Activated gamma-delta T cell treated with Interleukin-2 at 50 U/mL for 16 hours (primary cell): ENCODE measurements at regions not wholly inside any gene's neighbourhood (a gene's known extent, or its start where the extent isn't known, plus 50 kb on each side); places are given as distances from the start of the nearest gene placed in this dataset.

ENCODE experiments used
- DNase-seq: peaks from one replicate; pipeline ENCODE4 v3.0.0-alpha.2; 2020

DNA sequence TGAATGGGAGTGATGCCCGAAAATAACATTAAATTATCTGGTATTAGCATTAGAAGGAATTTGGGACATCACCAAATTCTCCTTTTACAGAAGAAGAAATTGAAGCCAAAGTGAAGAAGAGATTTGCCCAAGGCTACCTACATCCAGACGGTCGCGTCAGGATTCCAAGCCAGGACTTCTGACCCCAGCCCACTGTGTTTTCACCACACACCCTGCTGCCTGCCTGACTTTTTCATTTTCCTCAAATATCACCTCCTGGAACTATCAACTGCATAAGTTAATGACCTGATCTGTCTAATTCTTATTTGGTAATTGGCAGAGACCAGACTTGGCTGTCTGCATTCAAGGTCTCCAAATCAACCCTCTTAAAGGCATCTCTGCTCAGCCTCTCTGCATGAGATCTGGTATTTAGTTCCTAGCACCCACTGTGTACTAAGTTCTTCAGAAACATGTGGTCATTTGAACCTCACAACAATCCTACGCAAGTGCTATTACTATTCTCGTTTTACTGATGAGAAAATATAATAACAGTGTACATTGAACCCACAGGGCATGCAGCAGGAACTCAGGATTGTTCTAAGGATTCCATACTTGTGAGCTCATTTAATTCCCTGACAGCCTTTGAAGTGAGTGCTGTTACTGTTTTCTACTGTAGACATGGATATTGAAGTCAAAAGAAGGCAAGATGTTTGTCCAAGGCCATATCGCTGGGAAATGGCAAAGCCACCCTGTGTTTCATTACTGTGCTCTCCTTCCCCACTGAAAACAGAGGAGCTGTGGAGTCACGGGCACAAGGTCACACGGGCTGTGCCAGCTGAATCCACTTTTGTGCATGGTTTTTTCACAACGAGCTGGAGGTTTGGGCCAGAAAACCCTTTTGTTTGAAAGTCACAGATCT lies 195.2 kb upstream of the C1QTNF7 start:
- DNase-seq = no peak

DNA sequence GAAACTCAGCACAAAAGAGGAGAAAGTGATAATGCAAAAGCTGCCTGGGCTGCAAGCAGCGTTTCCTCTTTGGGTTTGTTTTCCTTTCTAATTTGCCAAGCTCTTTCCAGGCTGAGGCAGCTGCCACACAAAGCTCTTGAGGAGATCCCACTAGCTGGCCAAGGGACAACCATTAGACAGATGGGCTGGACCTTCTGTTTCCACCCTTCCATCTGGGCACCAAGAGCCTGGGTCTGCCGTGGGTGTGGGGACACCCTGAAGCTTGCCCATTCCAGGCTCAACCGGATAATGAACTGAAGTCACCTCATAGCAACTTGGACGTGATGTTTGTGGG lies 194.6 kb upstream of the C1QTNF7 start:
- no peak for DNase-seq

DNA sequence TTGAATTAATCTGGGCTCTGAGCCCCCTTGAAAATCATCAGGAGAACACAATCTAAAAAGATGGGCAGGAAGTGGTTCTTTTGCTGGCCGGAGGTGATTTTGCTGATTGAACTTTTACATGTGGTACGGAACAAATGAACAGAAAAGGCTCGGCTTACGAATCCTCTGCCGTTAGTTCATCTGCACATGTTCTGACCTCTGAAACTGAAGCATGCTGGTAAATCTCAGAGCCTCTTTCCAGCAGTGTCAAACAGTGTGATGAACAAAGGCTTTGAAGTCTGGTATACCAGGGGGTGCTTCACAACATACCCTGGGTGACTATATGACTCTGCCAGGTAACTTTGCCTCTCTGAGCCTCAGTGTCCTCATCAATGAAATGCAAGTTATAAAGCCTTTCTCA lies 194.2 kb upstream of the C1QTNF7 start:
- no peak for DNase-seq

DNA sequence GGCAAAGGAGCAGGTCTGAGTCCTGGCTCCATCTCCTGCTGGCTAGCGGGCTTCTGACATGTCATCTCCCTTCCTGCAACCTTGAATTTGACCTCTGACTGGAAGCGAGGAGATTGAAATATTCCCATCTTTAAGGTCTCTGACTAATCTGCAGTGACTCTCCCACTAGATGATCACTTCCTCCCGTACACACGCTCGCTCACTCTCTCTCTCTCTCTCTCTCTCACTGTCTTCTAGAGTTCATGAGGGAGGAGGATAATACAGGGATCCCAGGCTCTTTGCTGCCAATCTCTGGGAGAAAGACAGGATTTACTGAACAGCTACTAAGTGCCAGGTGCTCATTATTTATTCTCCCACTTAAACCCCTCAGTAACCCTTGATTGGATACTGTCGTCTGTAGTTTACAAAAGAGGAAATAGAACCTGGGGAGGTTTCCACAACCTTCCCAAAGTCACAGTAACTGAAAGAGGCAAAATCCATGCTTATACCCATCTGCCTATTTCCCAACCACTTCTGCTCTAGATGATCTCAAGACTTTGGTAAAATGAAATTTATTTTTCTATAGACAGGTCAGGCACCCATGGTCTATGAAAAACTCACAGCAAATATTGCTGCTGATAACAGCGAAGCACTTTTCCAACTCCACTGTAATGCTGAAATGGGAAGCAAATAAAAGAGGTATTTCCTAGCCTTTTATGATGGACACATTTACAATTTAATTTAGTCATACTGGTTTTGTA lies 193.5 kb upstream of the C1QTNF7 start:
- no peak for DNase-seq

DNA sequence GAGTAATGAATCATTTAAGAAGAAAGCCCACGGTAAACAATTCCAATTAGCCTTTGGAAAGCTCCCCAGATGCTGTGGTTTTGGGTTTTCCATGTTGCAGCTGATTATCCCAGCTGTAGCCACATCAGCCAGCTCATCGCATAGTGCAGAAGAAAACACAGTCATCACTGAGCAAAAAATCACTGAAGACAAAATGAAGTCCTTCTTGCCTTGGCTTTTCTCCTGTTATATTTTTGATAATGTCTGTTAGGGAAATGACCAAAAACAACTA lies 193.0 kb upstream of the C1QTNF7 start:
- DNase-seq = no peak

DNA sequence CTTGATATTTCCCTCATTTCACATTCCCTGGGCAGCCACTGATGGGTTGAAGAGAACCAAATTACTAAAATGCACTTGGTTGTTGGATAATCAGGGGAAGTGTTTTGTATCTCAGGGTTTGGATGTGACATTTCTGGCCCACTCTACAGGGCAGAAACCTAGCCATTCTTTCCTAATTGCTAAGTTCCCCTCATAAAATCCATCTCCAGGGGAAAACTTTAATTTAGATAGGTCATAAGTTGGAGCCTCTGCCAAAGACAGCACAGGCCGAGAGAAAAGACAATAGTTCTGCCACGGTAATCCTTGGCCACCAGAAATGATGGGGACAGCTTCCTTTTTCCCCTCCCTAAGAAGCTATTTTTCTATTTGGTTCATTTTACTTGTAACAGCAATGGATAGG lies 192.7 kb upstream of the C1QTNF7 start:
- DNase-seq = no peak

DNA sequence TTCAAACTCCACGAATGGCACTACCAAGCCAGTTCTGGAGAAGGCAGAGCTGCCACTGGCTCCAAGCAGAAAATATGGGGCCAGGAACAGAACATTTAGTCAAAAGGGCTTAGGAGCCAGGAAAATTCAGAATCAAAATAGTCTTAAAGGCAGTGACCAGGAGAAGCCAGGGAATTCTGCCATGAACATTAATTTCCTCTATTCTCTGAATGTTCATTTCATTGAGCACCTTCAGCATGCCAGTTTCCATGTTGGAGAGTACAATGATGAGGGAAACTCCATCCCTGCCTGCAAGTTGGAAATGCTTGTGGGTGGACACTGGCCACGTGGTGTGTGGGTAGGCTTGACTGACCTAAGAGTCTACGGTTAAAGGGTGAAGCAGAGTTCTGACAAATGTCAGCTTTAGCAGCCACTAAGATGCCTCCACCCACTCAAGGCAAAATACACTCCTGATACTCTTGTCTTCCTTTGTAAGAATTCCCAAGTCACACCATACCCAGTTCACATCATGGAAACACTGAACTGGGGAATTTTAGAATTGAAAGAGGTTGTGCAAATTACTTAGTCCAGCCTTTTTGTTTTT lies 190.1 kb upstream of the C1QTNF7 start:
- DNase-seq = no peak

DNA sequence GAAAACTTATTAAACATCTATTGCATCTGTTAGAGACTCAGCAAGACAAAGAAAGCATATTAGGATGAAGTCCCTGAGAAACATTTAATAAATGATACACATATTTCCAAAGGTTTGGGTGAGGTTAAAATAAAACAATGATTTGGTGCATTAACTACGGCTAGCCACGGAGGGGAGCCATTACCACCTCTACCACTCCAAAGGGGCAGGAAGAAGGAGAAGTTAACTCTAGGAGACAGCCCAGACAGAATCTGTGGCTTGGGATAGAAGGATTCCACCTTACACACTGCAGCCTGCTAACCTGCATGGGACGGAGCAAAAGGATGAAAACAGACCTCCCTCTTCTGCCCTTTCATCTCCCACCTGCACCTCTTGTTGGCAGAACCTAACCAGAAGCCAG lies 189.1 kb upstream of the C1QTNF7 start:
- no peak for DNase-seq

DNA sequence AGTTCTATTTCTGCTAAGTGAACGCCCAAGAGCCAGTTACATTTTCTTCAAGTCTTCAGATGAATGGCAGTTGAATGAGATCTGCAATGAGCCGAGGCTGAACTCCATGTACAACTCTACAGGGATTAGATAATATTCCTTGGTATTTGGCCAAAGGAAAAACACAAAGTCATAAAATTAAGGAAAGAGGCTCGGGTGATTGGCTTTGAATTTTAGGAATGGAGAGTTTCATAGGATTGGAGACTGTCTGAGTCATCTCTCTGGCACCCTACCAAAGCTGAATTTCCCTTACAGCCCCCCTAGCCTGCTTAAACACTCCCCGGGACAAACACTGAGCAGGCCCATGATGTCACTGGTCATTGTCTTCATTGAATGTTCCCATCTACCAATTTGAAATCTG lies 188.0 kb upstream of the C1QTNF7 start:
- no peak for DNase-seq

DNA sequence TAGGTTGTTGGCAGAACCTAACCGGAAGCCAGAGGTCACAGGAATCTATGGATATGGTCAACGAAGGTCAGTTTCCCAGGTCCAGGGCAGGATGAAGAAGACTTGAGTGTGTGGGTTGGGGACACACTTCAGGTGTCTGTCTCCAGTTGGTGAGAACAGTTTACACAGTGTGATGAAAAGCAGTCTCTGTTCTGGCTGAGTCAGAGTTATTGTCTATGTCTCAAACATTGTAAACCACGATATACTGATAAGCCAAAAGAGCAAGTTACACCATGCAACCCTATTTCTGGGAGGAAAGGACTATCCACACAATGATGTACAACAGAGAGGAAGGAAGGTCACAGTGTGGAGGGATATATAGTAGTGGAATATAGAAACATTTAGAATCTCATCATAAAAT lies 187.1 kb upstream of the C1QTNF7 start:
- no peak for DNase-seq

DNA sequence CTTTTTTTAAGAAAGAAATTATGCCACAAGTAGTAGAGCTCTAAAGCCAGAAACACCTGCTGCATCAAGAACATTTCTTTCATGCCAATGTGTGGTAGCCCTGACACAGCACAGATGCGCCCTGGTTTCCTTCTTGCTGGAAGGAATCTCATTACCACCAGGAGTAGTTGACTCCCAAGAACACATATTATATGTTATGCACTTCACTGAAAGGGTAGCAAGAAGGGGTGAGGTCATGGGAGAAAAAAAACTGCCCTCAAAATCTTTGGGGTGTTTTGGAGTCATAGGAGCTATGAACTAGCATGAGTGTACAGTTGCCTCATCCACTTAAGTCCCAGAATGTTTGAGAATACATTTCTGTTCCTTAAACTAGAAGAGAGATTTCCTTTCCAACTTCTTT lies 185.8 kb upstream of the C1QTNF7 start:
- no peak for DNase-seq

DNA sequence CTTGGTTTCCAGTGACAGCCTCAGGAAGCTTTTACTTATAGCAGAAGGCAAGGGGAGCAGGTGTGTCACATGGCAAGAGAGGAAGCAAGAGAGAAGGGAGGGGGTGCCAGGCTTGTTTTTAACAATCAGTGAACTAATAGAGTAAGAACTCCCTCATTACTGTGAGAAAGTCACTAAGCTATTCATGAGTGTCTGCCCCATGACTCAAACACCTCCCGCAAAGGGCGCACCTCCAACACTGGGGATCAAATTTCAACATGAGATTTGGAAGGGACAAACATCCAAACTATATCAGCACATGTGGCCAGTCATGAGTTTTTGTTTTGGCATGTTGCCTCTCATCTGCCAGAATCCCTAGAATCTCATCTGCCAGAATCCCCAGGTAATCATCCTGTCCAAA lies 183.5 kb upstream of the C1QTNF7 start:
- no peak for DNase-seq

DNA sequence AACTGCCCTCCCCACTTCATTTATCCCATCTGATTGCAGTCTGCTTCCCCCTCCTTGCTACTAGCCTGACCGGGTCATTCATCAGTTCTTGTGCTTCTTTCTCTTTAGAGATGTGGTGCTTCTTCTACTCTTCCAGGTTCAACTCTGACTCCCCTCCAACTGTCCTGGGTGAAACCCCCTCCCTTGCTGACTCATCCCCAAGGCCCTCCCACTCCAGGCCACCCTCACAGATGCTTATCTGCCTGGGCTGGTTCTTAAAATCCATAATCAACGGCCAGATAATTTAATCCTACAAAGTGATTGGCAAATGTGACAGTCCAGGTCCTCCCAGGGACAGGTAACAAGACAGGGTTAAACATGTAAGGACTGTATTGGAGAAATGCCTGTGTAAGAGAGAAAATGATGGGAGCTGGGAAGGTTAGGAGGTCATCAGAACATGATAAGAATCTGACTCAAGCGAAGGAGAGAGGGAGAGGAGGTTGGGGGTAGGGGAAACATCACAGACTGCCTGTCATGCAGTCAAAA lies 182.8 kb upstream of the C1QTNF7 start:
- DNase-seq = no peak

DNA sequence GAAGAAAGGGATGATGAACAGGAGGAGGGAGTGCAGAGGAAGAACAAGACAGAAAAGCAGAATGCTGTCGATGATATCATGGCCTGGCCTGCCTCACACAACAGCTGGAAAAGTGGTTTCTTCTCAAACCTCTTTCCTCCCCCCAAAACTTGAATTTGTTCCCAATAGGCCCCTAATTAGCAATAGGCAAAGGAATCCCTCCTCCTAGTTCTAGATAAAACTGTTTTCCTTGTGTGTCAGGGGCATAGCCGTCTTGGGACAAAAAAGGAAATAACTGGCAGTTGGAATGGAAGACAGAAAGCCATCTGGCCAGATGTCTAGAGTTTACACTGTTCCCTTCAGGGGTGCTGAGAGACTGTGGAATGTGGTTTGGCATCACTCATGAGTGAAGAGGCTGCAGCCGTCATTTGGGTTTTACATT lies 177.8 kb upstream of the C1QTNF7 start:
- no peak for DNase-seq

DNA sequence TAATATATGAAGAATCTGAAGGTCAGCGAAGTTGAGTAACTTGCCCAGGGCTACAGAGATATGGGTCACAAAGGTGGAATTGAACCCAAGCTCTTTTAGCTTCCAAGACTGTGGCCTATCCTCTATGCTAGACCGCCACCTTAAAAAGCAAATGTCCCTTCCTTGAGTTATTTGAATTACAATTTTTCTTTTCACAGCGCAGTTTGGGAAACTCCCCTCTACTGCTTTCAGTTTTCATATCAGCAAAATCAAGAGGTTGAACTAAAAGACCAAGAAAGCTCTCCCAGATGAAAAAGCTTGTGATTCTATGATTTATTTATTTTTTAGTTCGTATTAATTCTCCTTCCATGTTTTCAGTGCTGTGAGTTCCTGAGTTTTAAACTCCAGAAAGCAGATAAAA lies 174.5 kb upstream of the C1QTNF7 start:
- DNase-seq = no peak

DNA sequence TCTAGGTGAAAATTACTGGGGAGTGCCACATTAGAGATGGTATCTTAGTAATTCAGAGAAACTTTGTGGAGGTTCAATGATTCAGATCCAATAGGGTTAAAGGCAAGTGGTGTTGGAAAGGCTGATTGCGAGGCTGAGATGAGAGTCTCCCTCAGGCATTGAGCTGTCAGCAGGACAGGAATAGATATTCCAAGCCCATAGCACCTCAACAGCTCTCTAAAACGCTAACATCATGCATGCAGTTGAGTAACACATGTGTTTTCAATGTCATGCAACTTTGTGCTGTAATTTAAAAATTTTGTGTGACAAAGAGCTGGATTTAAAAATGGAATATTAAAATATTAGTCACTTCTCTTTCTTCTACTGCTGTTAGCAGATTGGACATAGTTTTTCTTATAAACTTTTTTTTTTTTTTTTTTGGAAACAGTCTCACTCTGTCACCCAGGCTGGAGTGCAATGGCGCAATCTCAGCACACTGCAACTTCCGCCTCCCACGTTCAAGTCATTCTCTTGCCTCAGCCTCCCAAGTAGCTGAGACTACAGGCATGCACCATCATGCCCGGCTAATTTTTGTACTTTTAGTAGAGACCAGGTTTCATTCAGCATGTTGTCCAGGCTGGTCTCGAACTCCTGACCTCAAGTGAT lies 173.5 kb upstream of the C1QTNF7 start:
- DNase-seq = no peak

DNA sequence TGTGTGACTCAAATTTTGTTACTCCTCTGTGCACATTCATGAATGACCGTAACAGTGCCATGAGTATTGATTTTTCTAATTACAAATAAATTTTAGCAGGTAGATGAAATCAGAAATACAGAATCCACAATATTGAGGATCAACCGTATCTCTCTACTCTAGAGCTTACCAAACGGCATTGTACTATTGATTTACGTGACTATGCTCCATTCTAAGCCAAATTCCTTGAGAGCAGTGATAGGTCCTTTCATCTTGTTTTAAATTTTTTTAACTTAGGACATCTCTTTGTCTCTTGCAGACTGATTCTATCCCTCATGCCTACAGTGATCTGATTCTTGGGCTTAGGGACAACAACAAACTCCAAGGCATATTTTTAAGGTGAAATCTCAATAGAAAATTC lies 172.3 kb upstream of the C1QTNF7 start:
- DNase-seq = no peak

DNA sequence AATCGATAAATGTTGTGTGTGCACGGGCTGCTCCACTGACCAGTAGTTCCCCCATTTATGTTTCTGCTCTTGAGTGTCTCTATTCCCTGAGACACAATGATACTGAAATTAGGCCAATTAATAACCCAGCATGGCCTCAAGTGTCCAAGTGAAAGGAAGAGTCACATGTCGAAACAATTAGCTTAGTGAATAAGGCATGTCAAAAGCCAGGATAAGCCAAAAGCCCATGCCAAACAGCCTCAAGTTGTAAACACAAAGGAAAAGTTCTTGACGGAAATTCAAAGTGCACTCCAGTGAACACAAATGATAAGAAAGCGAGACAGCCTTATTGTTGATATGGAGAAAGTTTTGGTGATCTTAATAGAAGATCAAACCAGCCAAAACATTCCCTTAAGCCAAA lies 167.1 kb upstream of the C1QTNF7 start:
- no peak for DNase-seq

DNA sequence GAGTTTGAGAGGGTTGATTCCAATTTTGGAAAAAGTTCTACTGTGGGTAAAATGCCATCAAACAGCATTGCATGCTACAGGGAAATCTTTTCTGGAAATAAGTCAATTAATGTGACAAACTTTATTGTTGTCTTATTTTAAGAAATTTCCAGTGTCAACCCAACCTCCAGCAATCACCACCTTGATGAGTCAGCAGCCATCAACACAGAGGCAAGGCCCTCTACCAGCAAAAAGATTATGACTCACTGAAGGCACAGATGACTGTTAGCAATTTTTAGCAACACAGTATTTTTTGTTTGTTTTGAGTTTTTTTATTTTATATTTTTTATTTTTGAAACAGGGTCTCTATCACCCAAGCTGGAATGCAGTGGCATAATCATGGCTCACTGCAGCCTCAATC lies 165.4 kb upstream of the C1QTNF7 start:
- no peak for DNase-seq

DNA sequence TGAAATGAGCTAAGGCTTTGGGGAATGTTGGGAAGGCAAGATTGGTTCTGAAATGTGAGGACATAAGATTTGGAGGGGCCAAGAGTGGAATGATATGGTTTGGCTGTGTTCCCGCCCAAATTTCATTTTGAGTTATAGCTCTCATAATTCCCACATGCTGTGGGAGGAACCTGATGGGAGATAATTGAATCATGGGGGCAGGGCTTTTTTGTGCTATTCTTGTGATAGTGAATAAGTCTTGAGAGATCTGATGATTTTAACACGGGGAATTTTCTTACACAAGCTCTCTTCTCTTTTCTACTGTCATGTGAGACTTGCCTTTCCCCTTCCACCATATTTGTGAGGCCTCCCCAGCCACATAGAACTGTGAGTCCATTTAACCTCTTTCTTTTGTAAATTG lies 157.6 kb upstream of the C1QTNF7 start:
- DNase-seq = no peak

DNA sequence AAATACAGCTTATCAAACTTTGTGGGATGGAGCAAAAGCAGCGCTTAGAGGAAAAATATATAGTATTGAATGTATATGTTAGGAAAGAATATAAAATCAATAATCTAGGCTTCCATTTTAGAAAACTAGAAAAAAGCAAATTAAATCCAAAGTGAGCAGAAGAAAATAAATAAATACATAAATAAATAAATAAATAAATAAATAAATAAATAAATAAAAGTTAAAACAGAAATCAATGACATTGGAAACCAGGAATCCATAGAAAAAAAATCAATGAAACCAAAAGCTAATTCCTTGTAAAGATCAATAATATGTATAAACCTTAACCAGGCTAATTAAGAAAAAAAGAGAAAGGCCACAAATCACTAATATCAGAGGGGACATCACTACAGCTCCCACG lies 141.8 kb upstream of the C1QTNF7 start:
- no peak for DNase-seq

DNA sequence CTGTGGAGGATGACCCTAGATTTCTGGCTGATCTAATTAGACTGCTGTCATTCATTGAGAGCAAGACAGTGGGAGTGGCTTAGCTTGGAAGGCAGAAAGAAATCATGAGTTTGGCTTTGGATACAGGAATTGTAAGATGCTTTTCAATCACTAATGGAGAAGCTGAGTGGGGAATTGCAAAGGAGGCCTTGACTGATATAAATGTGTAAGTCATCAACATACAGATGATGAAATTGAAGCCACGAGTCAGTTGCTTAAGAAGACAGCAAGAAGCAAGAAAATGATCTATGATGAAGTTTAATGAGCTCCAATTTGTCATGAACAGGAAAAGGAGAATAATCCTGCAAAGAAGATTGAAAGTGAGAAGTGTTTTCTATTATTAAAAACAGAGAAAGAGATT lies 136.7 kb upstream of the C1QTNF7 start:
- no peak for DNase-seq

DNA sequence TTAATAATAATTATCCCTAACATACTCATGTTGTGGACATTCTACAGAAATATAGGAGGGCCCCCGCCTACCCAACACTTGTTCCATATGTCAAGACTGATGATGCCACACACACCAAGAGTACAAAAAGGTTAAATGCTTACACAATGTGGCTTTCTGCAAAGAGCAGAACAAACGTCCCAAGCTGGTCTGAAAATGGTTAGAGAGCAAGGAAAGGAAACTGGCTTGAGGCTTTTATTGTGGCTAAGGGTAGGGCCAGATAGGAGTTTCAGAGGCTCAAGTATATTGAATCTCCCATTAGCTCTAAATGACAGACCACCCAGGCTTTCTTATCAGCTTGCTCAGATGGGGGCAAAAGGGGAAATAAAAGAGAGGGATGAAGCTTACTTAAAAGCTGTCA lies 134.1 kb upstream of the C1QTNF7 start:
- DNase-seq = no peak

DNA sequence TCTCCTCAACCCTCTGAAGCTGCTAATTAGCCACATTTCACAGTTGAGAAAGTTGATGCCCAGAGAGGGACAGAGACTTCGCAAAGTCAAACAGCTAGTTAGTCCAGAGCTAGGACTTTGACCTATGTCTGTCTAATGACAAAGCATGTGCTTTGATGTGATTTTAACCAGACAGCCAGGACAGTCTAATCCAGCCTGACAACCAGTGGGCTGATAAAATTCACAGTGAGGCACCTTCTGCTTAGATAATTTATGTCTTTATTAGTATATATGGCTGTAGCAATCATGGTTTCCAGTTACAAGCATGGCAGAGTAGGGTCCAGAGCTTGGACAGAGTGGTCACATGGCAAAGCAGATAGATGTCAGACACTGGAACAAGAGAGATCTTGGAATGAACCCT lies 133.6 kb upstream of the C1QTNF7 start:
- no peak for DNase-seq
